Osteocyte (in vitro differentiated cells): ENCODE measurements at regions not wholly inside any gene's neighbourhood (a gene's known extent, or its start where the extent isn't known, plus 50 kb on each side); places are given as distances from the start of the nearest gene placed in this dataset.
"Not testable (repeated sequence)": the region's sequence is repeated elsewhere in the genome, so short reads cannot be mapped to it uniquely, and the experiment has no call there.

Experiments used
- DNase-seq: peaks from one replicate; pipeline ENCODE4 v3.0.0; 2021; ENCODE audit warnings: mixed read lengths; ENCODE audit not compliant: unreplicated experiment; ENCODE audit errors: extremely low spot score
- H3K27ac Mint-ChIP-seq: one replicate; pipeline ENCODE4 v1.8.0; 2021; ENCODE audit warnings: mild to moderate bottlenecking, mixed read lengths; ENCODE audit not compliant: unreplicated experiment
- H3K27me3 Mint-ChIP-seq: one replicate; pipeline ENCODE4 v1.8.0; 2021; ENCODE audit warnings: mixed read lengths; ENCODE audit not compliant: unreplicated experiment
- H3K36me3 Mint-ChIP-seq: one replicate; pipeline ENCODE4 v1.8.0; 2021; ENCODE audit warnings: mixed read lengths; ENCODE audit not compliant: unreplicated experiment
- H3K4me1 Mint-ChIP-seq: one replicate; pipeline ENCODE4 v1.8.0; 2021; ENCODE audit warnings: mixed read lengths; ENCODE audit not compliant: unreplicated experiment
- H3K4me3 Mint-ChIP-seq: one replicate; pipeline ENCODE4 v1.8.0; 2021; ENCODE audit warnings: mild to moderate bottlenecking, moderate library complexity, mixed read lengths; ENCODE audit not compliant: unreplicated experiment
- H3K9me3 Mint-ChIP-seq: one replicate; pipeline ENCODE4 v1.8.0; 2021; ENCODE audit warnings: mixed read lengths; ENCODE audit not compliant: unreplicated experiment
- TF ChIP-seq, protein P1 (sequence below): fragments of 200-600 bp; sonication (generic); IDR thresholded peaks from 2 replicates; pipeline ENCODE4 v1.5.0; 2021; ENCODE audit warnings: antibody characterized with exemption, mild to moderate bottlenecking, moderate library complexity

DNA sequence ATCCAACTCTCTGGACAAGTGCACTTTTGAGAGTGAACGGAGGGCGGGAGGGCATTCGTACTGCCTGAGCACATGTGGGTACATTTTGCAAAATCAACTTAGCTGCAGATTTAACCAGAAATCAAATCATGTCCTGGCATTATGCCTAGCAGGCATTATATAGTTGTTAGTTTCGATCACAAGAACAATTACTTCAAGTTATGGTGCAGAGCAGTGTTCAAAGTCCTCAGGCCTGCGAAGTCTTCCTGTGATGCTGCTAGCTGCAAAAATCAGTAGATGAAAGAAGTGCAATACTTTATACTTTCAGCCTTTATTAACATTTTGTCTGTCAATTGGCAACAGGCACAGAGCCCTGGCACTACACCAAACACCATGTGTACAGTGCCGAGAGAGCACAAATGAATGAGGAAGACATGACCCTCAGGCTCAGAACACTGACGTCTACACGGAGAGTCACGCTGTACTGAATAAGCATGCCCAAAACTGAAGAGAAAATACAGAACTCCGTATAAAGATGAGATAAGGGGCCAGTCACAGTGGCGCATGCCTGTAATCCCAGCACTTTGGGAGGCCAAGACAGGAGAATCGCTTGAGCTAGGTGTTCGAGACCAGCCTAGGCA, 92.1 kb upstream of the CREB1 start:
- no peak for DNase-seq
- H3K9me3 Mint-ChIP-seq, result no peaks in the 10 kb centered on the region
- no peaks in the 10 kb centered on the region for H3K36me3 Mint-ChIP-seq
- H3K27ac Mint-ChIP-seq, result no peak overlapping the region
- H3K27me3 Mint-ChIP-seq, result no peaks in the 10 kb centered on the region
- TF ChIP-seq, protein P1, sequence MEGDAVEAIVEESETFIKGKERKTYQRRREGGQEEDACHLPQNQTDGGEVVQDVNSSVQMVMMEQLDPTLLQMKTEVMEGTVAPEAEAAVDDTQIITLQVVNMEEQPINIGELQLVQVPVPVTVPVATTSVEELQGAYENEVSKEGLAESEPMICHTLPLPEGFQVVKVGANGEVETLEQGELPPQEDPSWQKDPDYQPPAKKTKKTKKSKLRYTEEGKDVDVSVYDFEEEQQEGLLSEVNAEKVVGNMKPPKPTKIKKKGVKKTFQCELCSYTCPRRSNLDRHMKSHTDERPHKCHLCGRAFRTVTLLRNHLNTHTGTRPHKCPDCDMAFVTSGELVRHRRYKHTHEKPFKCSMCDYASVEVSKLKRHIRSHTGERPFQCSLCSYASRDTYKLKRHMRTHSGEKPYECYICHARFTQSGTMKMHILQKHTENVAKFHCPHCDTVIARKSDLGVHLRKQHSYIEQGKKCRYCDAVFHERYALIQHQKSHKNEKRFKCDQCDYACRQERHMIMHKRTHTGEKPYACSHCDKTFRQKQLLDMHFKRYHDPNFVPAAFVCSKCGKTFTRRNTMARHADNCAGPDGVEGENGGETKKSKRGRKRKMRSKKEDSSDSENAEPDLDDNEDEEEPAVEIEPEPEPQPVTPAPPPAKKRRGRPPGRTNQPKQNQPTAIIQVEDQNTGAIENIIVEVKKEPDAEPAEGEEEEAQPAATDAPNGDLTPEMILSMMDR, result no peak
- no peak overlapping the region for H3K4me3 Mint-ChIP-seq
- H3K4me1 Mint-ChIP-seq, result peaks cover 4% of the 10 kb centered on the region

DNA sequence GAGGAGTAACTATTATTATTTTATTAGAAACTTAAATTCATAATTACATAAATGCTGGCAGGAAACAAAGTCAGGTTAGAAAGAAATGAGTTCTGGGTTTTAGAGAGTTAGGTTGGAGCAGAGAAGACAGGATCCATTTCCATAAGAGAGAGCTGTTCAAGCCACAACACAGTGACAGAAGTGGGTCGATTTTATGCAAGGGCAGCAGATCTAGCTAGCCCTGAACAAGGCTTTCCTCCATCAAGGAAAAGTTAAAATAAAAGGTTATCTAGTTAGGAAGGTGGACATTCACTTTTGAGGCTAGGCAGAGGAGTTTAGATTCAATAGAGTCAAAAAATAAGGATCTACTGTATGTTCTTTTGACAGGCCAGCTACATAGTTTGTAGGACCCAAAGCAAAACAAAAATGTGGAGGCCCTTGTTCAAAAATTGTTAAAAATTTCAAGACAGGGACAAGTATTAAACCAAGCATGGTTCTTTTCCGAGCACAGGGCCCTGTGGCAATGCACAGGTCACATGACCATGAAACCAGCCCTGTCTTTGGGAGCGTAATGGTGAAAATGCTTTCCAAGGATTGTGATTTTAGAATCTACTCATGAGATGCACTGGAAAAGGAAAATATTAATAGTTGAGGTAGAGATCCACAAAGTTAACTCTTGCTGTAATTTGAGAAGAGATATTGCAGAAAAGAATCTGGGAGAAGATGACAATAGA, 91.2 kb upstream of the CREB1 start:
- Mint-ChIP-seq H3K4me1 (no peaks in the 10 kb centered on the region), H3K36me3 (no peaks in the 10 kb centered on the region), H3K27me3 (no peaks in the 10 kb centered on the region), H3K27ac (no peak overlapping the region), H3K4me3 (no peak overlapping the region), H3K9me3 (no peaks in the 10 kb centered on the region)
- DNase-seq, result no peak
- TF ChIP-seq, protein P1, result no peak

- not testable (repeated sequence) for H3K36me3 Mint-ChIP-seq, DNase-seq
Measured at GRCh38 chr2:207439881-207440280, 89.9 kb upstream of the CREB1 start.

GRCh38 chr2:207444756-207445155, 85.0 kb upstream of the CREB1 start:
- Mint-ChIP-seq H3K9me3 (no peaks in the 10 kb centered on the region), H3K27me3 (no peaks in the 10 kb centered on the region), H3K36me3 (no peaks in the 10 kb centered on the region), H3K4me3 (no peak overlapping the region), H3K4me1 (peaks cover 6% of the 10 kb centered on the region), H3K27ac (no peak overlapping the region)
- DNase-seq, result no peak
- TF ChIP-seq, protein P1, result no peak

More at GRCh38 chr2:207439881-207440280, 89.9 kb upstream of the CREB1 start:
- H3K27me3 Mint-ChIP-seq, H3K4me3 Mint-ChIP-seq, H3K27ac Mint-ChIP-seq, H3K4me1 Mint-ChIP-seq, H3K9me3 Mint-ChIP-seq: not testable (repeated sequence)

DNA sequence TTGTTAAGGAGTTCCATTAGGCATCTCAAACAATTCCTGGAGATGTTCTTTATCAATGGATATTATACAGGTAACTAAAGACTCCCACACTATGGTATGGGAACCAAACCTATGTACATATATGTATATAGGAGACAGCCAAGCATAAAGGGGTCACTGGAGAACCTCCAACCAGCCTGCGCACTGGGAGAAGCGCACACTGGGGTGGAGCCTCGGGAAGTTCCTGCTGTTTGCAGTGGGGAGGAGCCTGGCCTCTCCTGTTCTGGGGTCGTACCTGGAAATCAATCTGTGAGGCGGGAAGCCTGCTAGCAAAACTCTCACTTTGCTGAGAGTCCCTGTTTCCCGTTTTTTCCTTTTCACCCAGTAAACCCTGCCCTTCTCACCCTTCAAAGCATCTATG, 83.1 kb upstream of the CREB1 start:
- Mint-ChIP-seq H3K4me3 (no peak overlapping the region), H3K36me3 (no peaks in the 10 kb centered on the region), H3K27me3 (no peaks in the 10 kb centered on the region), H3K27ac (no peak overlapping the region), H3K4me1 (peaks cover 6% of the 10 kb centered on the region), H3K9me3 (no peaks in the 10 kb centered on the region)
- DNase-seq, result no peak
- TF ChIP-seq, protein P1, result no peak
